ENCODE measurements at regions not wholly inside any gene's neighbourhood (a gene's known extent, or its start where the extent isn't known, plus 50 kb on each side); places are given as distances from the start of the nearest gene placed in this dataset.

- TF ChIP-seq CREB1 (IDR thresholded peaks at IDR 0.05; ENCODE audit: low read depth) (no peak), EP300 (IDR thresholded peaks at IDR 0.05; ENCODE audit: borderline replicate concordance) (no peak), TAF1 (IDR thresholded peaks at IDR 0.05; ENCODE audit: low read depth) (no peak)
- TF ChIP-seq, protein P1, sequence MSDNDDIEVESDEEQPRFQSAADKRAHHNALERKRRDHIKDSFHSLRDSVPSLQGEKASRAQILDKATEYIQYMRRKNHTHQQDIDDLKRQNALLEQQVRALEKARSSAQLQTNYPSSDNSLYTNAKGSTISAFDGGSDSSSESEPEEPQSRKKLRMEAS (IDR thresholded peaks at IDR 0.05) = no peak
Observed at GRCh38 chr21:20642681-20643080, 355.5 kb upstream of the NCAM2 start.
